Upper lobe of left lung (tissue), 6 donors: ENCODE measurements at regions not wholly inside any gene's neighbourhood (a gene's known extent, or its start where the extent isn't known, plus 50 kb on each side); places are given as distances from the start of the nearest gene placed in this dataset.

Experiments used
- ATAC-seq, 2 donors: fragments of 200-7000 bp; cut with Tn5 transposase; one replicate each; pipeline ENCODE4 v1.9.1; 2022; ENCODE audit warnings: mild to moderate bottlenecking in 2 of 2, moderate library complexity in 2 of 2; ENCODE audit not compliant: low FRiP score in 2 of 2
- DNase-seq, 2 donors: peaks; one replicate each; pipeline ENCODE4 v3.0.0-alpha.2; 2019 to 2020
- H3K27ac ChIP-seq, 4 donors: fragments of 200-600 bp; sonication (generic); one replicate each; pipeline ENCODE4 v1.5.1; 2016 to 2019
- H3K27me3 ChIP-seq, 4 donors: fragments of 200-600 bp; sonication (generic); one replicate each; pipeline ENCODE4 v1.5.1; 2017 to 2019
- H3K36me3 ChIP-seq, 4 donors: fragments of 200-600 bp; sonication (generic); one replicate each; pipeline ENCODE4 v1.5.1; 2016 to 2019
- H3K4me1 ChIP-seq, 4 donors: fragments of 200-600 bp; sonication (generic); one replicate each; pipeline ENCODE4 v1.5.1; 2018 to 2019
- H3K4me3 ChIP-seq, 4 donors: fragments of 200-600 bp; sonication (generic); one replicate each; pipeline ENCODE4 v1.5.1; 2017 to 2019; ENCODE audit warnings: mild to moderate bottlenecking in 2 of 4, moderate library complexity in 1 of 4
- H3K9me3 ChIP-seq, 4 donors: fragments of 200-600 bp; sonication (generic); one replicate each; pipeline ENCODE4 v1.5.1; 2018 to 2019
- CTCF ChIP-seq, 6 experiments: fragments of 450-650 bp in 4 of 6; fragments of 200-600 bp in 2 of 6; sonication (generic) in 2 of 6; IDR thresholded peaks; one replicate each; pipeline ENCODE4 v1.5.1; 2016 to 2019; ENCODE audit warnings: antibody characterized with exemption in 6 of 6
- EP300 ChIP-seq, 4 donors: sonication (generic); formaldehyde crosslinking; IDR thresholded peaks; one replicate each; pipeline ENCODE4 v1.5.1; 2017; ENCODE audit warnings: antibody characterized with exemption in 4 of 4, control low read depth in 2 of 4
- POLR2A ChIP-seq, 4 donors: fragments of 450-650 bp; IDR thresholded peaks; one replicate each; pipeline ENCODE4 v1.5.1; 2016 to 2017; ENCODE audit warnings: antibody characterized with exemption in 4 of 4, mild to moderate bottlenecking in 2 of 4
- POLR2AphosphoS5 ChIP-seq, 2 donors: sonication (generic); formaldehyde crosslinking; IDR thresholded peaks; one replicate each; pipeline ENCODE4 v1.5.1; 2017; ENCODE audit warnings: antibody characterized with exemption in 2 of 2
- WGBS, 2 donors: methylation state at CpG; one replicate each; pipeline ENCODE4 v1.1.5; 2017 to 2018; 5-methylcytosine and 5-hydroxymethylcytosine counted together
- donor health status: DM: no; HTN: no; CAD: no; lungs with moderate emphysema.
- donor health status: DM: no; HTN: yes; CAD: no; lungs with severe emphysema.

GRCh38 chr20:57988828-57989227 is 239.6 kb downstream of the ANKRD60 start:
- 75 to 86% methylated on average over 4 to 9 of the region's 9 CpGs for WGBS, 2 donors
- ATAC-seq (no peak), DNase-seq (no peak)
- no peaks in the 10 kb centered on the region for H3K4me1 ChIP-seq
- no peak overlapping the region for H3K4me3 ChIP-seq
- no peak overlapping the region for H3K27ac ChIP-seq
- TF ChIP-seq CTCF (IDR thresholded peaks at IDR 0.05) = no peak
- no peak for TF ChIP-seq POLR2AphosphoS5 (IDR thresholded peaks at IDR 0.05)
- TF ChIP-seq EP300 (IDR thresholded peaks at IDR 0.05) = no peak
- TF ChIP-seq POLR2A (IDR thresholded peaks at IDR 0.05) = no peak
- H3K9me3 ChIP-seq = no peaks in the 10 kb centered on the region
- H3K36me3 ChIP-seq = no peaks in the 10 kb centered on the region
- no peaks in the 10 kb centered on the region for H3K27me3 ChIP-seq

- DNase-seq (no peak), ATAC-seq (no peak)
- Histone ChIP-seq H3K4me3 (no peak overlapping the region), H3K27me3 (no peaks in the 10 kb centered on the region), H3K9me3 (no peaks in the 10 kb centered on the region), H3K4me1 (no peaks in the 10 kb centered on the region), H3K36me3 (no peaks in the 10 kb centered on the region), H3K27ac (no peak overlapping the region)
- TF ChIP-seq EP300 (IDR thresholded peaks at IDR 0.05) = no peak
- 92 to 95% methylated on average over 3 of the region's 3 CpGs for whole genome bisulfite sequencing, 2 donors
Observed at GRCh38 chr20:57988422-57988821, 240.0 kb downstream of the ANKRD60 start.

- WGBS, 2 donors = 84 to 88% methylated on average over 6 of the region's 6 CpGs
- H3K9me3 ChIP-seq = no peaks in the 10 kb centered on the region
- ATAC-seq (no peak), DNase-seq (no peak)
- no peaks in the 10 kb centered on the region for H3K36me3 ChIP-seq
- H3K27ac ChIP-seq = no peak overlapping the region
- TF ChIP-seq EP300 (IDR thresholded peaks at IDR 0.05) (no peak), POLR2A (IDR thresholded peaks at IDR 0.05) (no peak), CTCF (IDR thresholded peaks at IDR 0.05) (no peak), POLR2AphosphoS5 (IDR thresholded peaks at IDR 0.05) (no peak)
- H3K4me1 ChIP-seq = no peaks in the 10 kb centered on the region
- no peaks in the 10 kb centered on the region for H3K27me3 ChIP-seq
- H3K4me3 ChIP-seq = no peak overlapping the region
Observed at GRCh38 chr20:57987659-57988058, 240.8 kb downstream of the ANKRD60 start.

- Histone ChIP-seq H3K4me3 (no peak overlapping the region), H3K36me3 (no peaks in the 10 kb centered on the region), H3K9me3 (no peaks in the 10 kb centered on the region), H3K4me1 (no peaks in the 10 kb centered on the region), H3K27ac (no peak overlapping the region), H3K27me3 (no peaks in the 10 kb centered on the region)
- WGBS, 2 donors = 87 to 92% methylated on average over 2 to 6 of the region's 6 CpGs
- TF ChIP-seq CTCF (IDR thresholded peaks at IDR 0.05) (no peak), POLR2AphosphoS5 (IDR thresholded peaks at IDR 0.05) (no peak), EP300 (IDR thresholded peaks at IDR 0.05) (no peak), POLR2A (IDR thresholded peaks at IDR 0.05) (no peak)
- DNase-seq (no peak), ATAC-seq (no peak)
Observed at GRCh38 chr20:57986666-57987065, 241.8 kb downstream of the ANKRD60 start.

GRCh38 chr20:57985278-57985677 is 243.2 kb downstream of the ANKRD60 start:
- H3K4me3 ChIP-seq = no peak overlapping the region
- H3K27me3 ChIP-seq = no peaks in the 10 kb centered on the region
- 53 to 62% methylated on average over 5 of the region's 5 CpGs for WGBS, 2 donors
- H3K4me1 ChIP-seq = no peaks in the 10 kb centered on the region
- no peaks in the 10 kb centered on the region for H3K36me3 ChIP-seq
- no peak for ATAC-seq
- no peak overlapping the region for H3K27ac ChIP-seq
- no peak for DNase-seq
- no peaks in the 10 kb centered on the region for H3K9me3 ChIP-seq
- TF ChIP-seq CTCF (IDR thresholded peaks at IDR 0.05) = no peak
- TF ChIP-seq POLR2AphosphoS5 (IDR thresholded peaks at IDR 0.05) = no peak
- no peak for TF ChIP-seq POLR2A (IDR thresholded peaks at IDR 0.05)
- no peak for TF ChIP-seq EP300 (IDR thresholded peaks at IDR 0.05)
